Activated CD8-positive, alpha-beta memory T cell treated with anti-CD3 and anti-CD28 coated beads, Interleukin-2, amount 50 U/mL, for 4 hours (primary cell): ENCODE measurements at regions not wholly inside any gene's neighbourhood (a gene's known extent, or its start where the extent isn't known, plus 50 kb on each side); places are given as distances from the start of the nearest gene placed in this dataset.
"Not testable (repeated sequence)": the region's sequence is repeated elsewhere in the genome, so short reads cannot be mapped to it uniquely, and the experiment has no call there.

ENCODE experiments used
- DNase-seq: peaks from one replicate; pipeline ENCODE4 v3.0.0-alpha.2; 2020

DNA sequence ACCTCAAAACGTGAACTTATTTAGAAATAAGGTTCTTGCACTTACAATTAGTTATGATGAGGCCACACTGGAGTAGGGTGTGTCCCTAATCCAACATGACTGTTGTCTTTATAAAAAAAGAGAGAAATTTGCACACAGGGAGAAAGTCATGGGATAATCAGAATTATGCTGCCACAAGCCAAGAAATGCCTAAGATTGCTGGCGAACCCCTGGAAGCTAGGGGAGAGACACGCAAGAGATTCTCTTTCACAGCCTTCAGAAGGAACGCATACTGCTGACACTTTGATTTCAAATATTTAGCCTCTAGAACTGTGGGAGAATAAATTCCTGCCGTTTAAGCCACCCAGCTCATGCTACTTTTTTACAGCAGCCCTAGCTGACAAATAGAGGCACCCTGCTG is 138.3 kb downstream of the CCDC71L start:
- DNase-seq: no peak

DNA sequence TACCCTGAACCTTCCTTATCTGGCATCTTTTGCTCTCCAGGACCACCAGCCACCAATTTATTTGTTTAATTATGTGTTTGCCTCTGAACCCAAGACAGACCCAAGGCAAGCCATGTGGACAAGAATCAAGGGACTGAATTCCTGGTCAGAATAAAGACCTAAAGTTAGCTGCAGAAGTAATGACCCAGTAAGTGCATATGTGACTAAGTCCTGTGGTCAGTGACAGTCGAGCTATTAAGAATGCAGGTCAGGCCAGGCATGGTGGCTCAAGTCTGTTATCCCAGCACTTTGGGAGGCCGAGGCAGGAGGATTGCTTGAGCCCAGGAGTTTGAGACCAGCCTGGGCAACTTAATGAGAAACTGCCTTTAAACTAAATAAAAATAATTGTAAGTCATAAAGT is 139.4 kb downstream of the CCDC71L start:
- DNase-seq: no peak

DNA sequence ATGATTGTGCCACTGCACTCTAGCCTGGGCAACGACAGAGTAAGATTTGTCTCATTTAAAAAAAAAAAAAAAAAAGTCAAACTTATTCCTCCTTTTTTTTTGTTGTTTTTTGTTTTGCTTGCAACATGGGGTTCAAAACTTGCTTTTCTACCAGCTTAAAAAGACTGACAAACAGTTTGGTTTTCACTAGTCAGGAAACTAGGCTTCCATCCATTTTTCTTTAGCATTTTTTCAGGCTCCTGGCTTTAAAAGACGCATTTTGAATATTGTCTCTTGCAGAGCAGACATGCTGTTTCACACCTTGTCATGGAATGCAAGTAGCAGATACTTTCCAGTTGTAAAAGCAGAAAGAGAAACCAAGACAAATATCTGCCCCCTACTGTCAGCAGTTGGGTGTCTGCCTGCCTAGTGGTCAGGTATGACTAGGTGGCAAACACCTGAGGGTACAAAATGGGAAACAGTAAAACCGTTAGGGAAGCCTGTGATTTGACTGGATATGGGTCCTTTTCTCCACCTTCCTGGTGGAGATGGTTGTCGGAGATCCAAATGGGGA is 139.9 kb downstream of the CCDC71L start:
- no peak for DNase-seq

DNA sequence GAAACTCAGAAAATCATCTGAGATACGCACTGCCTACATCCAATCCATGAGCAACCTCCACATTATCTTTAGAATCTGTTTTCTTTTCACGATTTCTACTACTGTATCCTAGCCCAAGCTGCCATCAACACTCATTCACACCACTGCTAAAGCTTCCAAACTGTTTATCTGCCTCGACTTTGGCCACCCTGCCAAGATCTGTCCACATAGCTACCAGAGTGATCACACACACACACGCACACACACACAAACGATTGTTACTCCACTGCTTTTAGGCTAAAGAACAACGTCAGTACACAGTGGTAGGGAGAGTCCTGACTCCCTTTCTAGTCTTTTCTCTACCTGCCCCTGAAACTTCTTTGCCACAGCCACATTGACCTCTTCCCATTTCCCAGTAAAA is 142.0 kb downstream of the CCDC71L start:
- no peak for DNase-seq

DNA sequence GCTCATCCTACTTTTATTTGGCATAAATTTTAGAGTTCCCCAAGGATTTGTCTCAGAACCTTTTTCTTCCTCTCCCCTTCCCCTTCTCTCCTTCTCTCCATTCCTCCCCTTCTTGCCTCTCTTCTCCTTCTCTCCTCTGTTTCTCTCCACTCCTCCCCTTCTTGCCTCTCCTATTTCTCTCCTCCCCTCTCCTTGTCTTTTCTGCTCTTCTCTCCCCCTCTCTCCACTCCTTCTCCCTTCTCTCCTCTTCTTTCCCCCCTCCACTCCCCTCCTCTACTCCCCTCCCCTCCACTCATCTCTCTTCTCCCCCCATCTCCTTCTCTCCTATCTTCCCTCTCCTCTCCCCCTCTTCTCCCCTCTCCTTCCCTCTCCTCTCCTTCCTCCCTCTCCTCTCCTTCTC is 142.7 kb downstream of the CCDC71L start:
- no peak for DNase-seq

DNA sequence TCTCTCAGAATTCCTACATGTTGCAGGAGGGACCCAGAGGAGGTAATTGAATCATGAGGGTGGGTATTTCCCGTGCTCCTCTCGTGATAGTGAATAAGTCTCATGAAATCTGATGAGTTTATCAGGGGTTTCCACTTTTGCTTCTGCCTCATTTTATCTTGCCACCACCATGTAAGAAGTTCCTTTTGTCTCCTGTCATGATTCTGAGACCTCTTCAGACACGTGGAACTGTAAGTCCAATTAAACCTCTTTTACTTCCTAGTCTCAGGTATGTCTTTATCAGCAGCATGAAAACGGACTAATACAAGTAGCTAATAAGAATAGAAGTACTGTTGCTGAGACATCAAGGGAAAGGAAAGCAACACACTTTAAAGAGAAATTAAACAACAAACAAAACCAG is 143.4 kb downstream of the CCDC71L start:
- no peak for DNase-seq

DNA sequence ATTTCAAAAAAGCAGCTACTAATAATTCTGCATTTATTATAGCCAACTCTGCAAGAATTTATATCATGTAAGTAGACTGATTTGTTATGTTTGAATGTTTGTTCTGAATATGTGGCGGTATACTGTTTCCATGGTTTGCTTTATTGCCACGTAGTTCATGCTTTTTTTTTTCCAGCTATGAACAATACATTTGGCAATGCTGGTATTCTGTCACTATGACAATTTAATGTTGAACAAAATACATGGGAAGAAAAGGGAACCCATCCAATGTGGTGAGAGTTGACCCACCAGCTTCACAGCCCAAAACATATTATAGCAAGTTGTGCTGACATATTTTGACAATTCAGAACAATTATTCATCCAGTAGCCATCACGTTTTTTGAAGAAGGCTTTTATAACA is 145.6 kb downstream of the CCDC71L start:
- no peak for DNase-seq

DNA sequence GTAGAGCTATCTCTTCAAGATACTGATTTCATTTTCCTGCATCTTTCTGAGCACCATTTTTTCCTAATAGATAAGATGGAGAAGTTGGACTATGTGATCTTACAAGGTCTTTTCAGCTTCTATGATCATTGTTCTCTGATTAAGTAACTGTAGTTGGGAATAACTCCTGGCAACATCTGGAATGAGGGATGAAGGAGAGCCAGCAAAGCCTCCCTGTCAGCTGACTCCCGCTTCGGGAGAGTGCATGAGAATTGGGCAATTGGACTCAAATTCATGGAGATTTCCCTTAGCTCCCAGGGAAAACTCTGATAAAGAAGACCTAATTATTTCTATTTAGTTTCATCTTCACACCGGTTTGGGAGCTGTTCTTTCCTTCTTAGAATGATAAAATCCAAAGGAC is 146.1 kb downstream of the CCDC71L start:
- DNase-seq: no peak

DNA sequence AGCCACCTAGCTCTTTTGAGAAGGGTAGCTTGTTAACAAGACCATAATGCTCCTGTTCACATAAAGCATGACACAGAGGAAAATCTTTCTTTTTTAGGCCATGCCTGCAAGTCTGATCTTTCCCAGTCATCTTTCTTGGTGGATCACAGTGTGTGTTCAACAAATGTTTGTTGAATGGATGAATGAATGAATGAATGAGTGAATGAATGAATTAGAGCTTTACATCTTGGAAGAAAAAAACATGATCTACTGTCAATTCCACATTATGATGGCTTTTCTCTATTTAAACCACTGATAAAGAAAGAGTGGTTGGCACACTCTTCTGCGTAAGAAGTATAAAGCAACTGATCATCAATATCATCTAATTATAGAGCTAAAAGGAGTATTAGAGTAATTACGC is 148.7 kb downstream of the CCDC71L start:
- no peak for DNase-seq

DNA sequence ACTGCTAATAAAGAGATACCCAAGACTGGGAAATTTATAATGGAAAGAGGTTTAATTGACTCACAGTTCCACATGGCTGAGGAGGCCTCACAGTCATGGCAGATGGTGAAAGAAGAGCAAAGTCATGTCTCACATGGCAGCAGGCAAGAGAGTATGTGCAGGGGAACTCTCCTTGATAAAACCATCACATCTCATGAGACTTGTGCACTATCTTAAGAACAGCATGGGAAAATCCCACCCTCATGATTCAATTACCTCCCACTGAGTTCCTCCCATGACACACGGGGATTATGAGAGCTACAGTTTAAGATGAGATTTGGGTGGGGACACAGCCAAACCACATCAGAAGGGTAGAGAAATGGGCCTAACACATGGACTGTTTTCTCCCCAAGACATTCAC is 156.3 kb downstream of the CCDC71L start:
- DNase-seq: no peak

DNA sequence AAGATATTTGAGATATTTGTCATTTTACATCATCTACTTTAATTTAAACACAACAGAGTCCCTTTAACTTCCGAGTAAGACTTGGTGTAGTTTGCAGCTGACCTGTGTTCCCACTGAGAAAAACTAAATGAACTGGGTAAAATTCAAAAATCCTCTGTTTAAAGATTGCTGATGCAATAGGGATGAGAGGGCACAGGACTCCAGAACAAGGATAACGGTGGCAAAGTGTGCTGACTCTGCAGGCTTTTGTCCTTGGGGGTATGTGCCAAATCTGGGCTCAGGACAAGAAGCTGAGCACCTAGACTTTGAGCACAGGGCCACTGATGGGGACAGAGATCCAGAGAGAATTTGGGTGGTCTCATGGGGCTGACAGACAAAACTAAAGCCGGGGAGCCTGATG is 156.8 kb downstream of the CCDC71L start:
- DNase-seq: no peak

DNA sequence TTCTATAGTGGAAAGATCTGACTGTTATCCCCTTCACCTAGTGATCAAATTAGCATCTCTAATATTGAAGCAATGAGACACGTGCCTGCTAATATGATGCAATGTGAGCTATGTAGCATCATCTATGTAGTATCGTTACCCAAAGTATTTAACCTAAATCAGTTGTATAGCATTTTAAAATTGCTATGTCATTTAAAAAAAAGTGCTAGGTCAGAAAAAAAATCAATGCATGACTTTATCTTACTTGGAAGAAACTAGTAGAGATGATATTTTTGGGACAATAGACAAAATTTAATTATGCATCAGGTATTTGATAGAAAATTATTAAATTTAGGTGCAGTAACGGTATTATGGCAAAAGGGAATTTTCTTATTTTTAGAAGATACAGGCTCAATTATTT is 157.3 kb downstream of the CCDC71L start:
- no peak for DNase-seq

DNA sequence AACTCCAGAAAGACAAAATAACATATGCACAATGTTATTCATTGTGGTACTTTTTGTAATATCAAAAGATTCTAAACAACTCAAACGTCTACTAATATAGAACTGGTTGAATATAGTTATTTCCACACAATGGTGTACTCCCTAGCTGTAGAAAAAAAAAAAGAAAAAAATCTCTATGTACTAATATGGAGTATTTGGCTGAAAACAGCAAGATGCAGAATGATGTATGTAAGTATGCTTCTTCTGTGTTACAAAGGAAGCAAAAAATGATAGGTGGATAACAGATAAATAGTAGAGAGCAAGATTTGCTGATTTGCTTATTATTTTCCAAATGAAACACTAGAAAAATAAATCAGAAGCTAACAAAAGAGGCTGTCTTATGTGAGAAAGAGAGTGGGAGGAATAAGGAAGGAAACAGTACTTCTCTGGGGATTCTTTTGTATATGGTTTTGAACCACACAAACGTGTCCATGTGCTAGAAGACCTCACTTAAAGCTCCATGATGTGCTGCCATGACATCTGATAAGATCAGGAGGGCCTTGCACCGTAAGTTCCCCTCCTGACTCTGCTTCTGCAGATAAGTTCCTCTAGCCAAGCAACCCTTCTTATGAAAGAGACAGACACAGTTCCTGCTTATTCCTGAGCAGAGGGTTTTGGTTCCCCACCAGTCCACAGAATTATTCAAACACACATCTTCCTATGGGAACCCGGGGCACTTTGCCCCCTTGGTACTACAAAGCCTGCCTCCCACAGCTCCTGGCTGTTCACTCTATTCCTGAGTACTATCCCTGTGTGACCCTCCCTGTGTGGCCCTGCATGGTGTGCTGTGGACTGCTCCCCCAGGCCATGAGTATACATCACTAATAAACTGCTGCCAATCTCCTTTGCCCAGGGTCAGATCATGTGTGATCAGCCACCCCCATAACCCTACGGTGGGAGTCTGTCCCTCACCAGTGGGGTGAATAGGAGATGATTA is 159.1 kb downstream of the CCDC71L start:
- DNase-seq: no peak

DNA sequence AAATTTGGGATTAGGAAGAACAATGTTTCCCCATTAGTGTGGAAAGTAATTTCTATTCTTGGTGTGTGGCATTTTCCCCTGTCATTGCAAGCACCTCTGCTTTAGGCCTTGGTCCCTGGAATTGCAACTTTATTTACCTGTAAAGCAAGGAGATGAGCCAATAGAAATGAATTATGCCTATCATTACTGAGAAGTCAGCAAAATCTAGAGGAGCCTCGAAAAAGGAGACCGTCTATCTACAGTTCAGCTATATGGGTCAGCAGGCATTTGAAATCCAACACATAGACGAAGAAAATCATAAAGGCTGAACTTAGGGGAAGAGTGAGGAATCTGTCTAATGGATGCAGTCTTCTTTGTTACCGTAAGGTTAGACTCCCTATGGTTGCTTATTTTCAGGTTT is 161.1 kb downstream of the CCDC71L start:
- no peak for DNase-seq

DNA sequence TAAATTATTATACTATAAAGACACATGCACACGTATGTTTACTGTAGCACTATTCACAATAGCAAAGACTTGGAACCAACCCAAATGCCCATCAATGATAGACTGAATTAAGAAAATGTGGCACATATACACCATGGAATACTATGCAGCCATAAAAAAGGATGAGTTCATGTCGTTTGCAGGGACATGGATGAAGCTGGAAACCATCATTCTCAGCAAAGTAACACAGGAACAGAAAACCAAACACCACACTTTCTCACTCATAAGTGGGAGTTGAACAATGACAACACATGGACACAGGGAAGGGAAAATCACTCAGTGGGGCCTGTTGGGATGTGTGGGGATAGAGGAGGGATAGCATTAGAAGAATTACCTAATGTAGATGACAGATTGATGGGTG is 163.0 kb downstream of the CCDC71L start:
- not testable (repeated sequence) for DNase-seq

DNA sequence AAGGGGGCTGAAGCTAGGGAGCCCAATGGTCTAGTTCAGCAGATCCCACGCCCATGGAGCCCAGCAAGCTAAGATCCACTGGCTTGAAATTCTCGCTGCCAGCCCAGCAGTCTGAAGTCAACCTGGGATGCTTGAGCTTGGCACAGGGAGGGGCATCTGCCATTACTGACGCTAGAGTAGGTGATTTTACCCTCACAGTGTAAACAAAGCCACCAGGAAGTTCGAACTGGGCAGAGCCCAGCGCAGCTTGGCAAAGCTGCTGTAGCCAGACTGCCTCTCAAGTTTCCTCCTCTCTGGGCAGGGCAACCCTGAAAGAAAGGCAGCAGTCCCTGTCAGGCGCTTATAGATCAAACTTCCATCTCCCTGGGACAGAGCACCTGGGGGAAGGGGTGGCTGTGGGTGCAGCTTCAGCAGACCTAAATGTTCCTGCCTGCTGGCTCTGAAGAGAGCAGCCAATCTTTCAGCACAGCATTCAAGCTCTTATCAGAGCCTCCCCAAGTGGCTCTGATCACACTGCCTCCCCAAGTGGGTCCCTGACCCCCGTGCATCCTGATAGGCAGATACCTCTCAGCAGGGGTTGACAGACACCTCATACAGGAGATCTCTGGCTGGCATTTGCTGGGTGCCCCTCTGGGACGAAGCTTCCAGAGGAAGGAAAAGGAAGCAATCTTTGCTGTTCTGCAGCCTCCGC is 167.8 kb downstream of the CCDC71L start:
- no peak for DNase-seq

DNA sequence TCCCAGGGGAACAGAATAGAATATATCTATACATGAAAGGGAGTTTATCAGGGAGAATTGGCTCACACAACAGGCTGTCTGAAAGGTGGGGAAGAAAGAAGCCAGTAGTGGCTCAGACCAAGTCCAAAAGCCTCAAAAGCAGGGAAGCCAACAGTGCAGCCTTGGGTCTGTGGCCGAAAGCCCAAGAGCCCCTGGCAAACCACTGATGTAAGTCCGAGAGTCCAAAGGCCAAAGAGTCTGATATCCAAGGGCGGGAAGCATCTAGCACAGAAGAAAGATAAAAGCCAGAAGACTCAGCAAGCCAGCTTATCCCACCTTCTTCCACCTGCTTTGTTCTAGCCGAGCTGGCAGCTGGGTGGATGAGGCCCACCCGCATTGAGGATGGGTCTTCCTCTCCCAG is 172.5 kb downstream of the CCDC71L start:
- DNase-seq: no peak

DNA sequence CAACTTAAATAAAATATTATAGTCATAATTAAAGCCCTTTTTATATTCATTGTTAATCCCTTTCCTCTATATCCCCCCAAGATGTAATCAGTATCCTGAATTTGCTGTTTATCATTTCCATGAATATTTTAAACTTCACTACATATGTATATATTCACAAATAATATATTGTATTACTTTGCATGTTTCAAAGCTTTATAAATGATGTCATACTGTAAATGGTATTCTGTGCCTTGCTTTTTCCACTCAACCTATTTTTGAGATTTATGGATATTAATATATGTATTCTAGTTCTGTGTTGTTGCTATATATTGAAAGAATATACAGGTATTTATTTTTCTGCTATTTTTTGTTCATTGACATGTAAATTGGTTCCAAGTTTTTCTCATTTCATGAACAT is 173.1 kb downstream of the CCDC71L start:
- no peak for DNase-seq

DNA sequence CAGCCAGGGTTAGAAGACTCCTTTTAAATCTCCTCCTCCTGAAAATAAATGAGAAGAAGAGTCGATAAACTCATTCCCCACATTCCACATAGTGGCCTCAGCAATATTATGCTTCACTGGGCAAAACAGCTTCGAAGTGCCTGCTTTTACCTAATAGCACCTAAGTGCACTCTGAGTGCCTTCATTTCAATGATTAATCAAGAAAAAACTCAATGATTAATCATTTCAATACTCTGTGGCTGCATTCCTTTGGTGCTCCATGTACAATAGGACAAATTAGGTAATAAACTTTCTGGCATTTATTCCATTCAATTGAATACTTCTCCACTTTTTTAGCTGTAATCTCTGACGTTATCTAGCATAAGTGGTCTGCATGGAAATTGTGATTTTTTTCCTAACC is 174.6 kb downstream of the CCDC71L start:
- DNase-seq: no peak

DNA sequence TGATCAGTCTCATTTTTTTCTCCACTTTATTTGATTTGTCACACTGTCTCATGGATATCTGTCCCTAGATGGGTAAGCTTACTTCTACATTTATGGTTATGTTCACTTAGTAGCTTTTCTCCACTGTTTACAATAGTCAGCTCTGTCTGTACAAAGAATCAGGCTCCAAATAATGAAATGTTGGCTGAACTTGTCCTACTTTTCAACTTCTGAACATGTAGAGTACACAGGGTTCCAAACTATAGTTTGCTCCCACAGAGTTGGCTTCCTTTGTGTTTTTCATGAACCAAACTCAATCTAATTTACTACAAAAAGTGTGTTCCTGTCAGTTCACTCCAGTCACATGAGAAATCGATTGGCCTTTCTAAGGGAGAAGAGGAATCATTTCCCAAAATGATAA is 175.0 kb downstream of the CCDC71L start:
- DNase-seq: no peak

DNA sequence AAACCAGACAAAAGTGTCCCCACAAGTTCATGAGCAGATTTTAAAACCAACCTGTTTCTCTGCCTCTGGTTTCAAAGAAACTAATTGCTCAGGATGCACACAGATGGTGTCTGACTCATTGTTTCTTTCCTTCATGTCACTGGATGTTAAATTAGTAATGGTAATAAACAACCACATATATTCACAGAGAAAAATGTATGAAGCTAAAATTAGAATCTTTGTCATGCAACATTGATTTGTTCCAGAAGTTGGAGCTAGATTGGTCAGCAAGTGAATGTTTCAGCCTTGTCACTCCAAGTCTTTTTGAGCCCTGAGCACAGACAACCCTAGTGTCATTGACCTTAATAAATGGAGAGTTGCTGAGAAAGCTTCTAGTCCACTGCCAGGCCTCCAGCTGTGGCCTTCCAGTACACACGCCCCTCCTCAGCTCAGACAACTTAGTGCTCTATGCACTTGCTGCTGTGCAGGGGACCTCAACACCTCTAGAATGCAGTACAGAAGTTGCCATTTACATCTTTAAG is 175.9 kb downstream of the CCDC71L start:
- DNase-seq: no peak

DNA sequence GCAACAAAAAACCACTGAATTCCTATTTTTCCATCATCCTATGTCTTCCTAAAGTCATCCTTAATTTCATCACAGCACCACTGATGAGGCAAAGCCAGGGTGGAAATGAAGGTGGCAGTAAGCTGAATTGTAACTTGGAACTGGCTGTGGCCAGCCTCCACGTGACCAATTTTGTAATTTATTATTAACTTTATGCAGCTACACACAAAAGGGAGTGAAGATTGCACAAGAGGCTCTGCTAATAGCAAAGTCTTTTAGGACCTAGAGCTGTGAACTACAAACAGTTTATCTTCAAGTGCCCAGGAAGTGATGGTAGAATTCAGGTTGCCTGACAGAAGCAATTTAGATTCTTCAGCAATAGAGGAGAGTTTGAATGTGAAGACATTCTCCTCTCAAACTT is 176.4 kb downstream of the CCDC71L start:
- DNase-seq: no peak

DNA sequence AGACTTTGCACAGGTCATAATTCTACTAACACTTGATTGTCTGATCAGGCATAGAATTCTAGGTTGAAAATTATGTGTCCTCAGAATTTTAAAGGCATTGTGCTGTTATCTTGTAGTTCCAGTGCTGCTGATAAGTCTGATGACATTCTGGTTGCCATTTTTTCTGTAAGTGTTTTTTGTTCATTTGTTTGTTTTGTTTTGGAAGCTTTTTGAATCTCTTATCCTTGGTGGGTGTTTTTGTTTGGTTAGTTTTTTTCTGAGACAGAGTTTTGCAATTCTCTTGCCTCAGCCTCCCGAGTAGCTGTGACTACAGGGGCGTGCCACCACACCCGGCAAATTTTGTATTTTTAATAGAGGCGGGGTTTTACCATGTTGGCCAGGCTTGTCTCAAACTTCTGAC is 178.9 kb downstream of the CCDC71L start:
- DNase-seq: no peak

DNA sequence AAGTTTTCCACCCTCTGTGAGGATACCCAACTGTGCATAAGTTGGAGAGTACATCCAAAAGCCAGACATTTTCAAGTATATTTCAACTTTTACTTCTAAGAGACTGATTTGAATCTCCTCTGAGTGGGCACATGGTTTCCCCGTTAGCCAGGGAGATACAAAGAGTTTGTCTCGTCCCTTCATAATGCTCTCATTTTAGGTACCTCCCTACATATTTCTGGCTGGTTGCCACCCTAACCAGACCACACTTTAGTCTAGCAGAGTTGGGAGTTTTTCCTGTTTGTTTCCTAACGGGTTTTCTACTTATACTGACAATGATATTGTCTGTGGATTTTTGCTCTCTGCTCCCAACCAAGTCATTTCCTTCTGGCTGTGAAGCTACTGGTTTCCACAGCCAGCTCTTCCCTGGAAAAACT is 180.3 kb downstream of the CCDC71L start:
- no peak for DNase-seq
